ENCODE measurements at regions not wholly inside any gene's neighbourhood (a gene's known extent, or its start where the extent isn't known, plus 50 kb on each side); places are given as distances from the start of the nearest gene placed in this dataset.

DNA sequence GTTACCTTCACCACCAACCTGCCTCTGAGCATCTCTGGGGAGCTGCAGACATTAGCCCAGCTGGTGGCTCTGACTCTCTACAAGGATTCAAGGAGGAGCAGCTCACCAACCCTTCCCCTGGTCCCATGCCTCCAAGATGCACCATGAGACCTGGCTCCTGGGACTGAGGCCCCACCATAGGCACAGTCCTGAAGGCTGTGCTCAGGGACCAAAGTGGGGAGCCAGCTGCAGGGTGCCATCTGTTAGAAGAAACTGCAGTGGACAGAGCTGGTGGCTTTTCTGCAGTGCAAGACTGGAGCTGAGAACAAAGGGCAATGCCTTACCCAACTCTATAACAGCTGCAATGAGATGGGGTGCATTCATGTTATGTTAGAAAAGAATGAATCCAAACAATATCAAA lies 581.6 kb downstream of the TCERG1L start:
- no peak for DNase-seq (ENCODE audit: low read depth in 2 of 3, low spot score in 2 of 3)

DNA sequence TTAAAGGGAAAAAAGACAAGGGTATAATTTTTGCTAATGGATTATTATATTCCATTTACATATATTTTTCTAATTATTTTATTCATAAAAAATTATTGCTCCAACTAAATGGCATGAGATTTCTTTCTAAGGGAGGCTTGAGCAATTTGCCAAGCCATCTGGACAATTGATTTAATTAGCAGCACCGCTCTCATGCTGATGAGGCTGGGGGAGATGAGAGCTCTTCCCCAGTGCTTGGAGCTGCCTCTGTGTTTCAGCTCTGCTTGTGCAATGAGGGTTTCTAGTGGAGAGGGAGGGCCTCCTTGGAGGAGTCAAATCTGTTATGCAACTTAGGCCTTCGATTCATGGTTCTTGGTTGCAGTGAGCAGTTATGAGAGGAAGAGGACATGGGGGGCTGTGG lies 574.3 kb downstream of the TCERG1L start:
- no peak for DNase-seq (ENCODE audit: low read depth in 2 of 3, low spot score in 2 of 3)

DNA sequence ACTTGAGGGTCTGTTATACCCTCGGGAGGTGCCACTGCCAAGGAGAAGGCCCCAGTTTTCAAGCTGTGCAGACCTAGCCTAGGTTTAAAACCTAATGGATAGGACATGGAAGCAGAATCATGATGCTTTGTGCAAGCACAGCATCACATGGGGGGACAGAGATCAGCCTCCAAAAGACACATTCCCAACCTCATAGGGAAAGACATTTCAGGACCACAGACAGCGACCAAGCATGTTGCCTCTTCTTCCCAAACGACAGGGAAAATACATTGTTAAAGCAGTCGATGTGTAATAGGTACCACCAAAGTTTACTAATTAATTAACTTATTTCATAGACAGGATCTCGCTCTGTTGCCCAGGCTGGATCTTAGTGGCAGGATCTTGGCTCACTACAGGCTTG lies 573.9 kb downstream of the TCERG1L start:
- peak in 1 of 3 donors; percentile 26 for DNase-seq (ENCODE audit: low read depth in 2 of 3, low spot score in 2 of 3)

- DNase-seq (ENCODE audit: low read depth in 2 of 3, low spot score in 2 of 3): no peak
Measured at GRCh38 chr10:130739016-130739756, 572.3 kb downstream of the TCERG1L start.

- DNase-seq (ENCODE audit: low read depth in 2 of 3, low spot score in 2 of 3): no peak
Measured at GRCh38 chr10:130739757-130740145, 571.8 kb downstream of the TCERG1L start.

- DNase-seq (ENCODE audit: low read depth in 2 of 3, low spot score in 2 of 3): no peak
Measured at GRCh38 chr10:130740166-130740565, 571.4 kb downstream of the TCERG1L start.

DNA sequence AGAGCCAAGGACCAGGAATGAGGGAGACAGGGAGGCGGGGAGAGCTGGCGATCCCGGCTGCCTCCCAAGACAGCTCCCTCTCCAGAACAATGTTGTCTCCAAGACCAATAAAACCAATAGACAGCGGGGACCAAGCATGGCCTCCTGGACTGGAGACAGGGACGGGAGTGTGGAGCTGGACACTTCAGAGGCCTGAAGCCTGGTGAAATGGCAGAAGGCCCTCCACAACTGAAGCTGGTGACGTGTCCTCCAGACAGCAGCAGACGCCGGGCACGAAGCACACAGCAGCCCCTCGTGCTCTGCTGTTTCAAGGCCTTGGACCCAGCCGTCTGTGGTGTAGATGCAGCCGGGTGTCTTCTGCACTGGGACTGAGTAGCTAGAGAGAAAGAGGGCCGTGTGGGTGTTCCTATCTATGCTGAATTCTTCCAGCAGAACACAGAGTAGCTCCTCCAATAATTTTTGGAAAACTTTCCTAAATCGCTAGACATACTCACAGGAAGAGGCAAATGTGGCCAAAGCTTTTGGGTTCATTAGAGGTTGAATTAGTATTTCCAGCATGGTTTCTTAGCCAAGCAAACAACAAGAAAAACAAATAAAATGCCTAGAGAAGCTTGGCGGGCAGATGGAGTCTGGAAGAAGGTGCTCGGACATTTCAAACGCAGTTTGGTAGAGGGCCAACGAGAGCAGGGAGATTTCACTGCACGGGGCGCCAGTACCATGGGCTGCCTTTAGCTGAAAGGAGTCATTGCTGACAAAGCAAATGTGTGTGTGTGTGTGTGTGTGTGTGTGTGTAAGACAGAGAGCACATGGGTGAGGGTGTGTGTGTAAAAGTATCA lies 570.4 kb downstream of the TCERG1L start:
- DNase-seq (ENCODE audit: low read depth in 2 of 3, low spot score in 2 of 3): no peak

DNA sequence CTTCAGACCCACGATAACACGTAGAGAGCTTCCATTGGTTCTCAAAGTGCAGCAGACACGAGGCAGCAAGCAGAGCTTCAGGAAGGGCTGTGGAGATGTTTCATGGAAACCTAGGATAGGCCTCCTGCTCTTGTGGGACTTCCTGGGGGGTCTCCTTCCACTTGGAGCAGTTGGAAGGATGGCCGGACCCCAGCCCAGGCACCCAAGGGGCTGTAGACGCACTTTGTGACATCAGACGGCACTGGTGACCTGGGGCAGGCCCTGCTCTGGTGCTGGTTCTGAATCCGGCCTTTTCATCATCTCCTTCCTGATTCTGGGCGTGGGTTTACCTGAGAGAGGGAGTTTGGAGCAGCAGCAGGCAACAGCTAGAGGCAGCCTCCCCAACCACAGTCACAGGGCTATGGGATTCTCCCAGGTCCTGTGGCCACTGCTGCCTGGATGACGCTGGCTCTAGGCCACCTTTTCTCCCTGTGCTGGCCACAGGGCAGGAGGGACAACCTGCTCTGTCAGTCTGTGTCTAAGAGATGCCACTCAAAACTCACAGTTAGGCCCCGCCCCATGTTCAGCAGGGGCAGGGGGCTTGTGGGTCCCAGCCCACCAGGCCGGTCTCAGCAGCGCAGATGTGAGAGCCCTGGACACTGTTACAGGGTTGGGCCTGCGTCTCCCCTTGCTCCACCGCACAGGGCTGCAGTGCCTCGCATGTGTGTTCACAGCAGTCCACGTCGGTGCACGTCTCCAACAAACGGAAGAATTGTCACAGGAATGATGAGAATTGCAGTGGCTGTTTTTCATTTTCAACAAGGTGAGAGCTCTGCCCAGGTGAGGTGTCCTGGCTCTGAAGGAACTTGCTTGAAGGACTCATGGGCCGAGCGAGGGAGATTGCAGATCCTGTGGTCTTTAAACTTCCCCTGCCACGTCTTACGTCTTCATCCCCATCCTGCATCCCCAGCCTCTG lies 569.3 kb downstream of the TCERG1L start:
- DNase-seq (ENCODE audit: low read depth in 2 of 3, low spot score in 2 of 3): no peak

DNA sequence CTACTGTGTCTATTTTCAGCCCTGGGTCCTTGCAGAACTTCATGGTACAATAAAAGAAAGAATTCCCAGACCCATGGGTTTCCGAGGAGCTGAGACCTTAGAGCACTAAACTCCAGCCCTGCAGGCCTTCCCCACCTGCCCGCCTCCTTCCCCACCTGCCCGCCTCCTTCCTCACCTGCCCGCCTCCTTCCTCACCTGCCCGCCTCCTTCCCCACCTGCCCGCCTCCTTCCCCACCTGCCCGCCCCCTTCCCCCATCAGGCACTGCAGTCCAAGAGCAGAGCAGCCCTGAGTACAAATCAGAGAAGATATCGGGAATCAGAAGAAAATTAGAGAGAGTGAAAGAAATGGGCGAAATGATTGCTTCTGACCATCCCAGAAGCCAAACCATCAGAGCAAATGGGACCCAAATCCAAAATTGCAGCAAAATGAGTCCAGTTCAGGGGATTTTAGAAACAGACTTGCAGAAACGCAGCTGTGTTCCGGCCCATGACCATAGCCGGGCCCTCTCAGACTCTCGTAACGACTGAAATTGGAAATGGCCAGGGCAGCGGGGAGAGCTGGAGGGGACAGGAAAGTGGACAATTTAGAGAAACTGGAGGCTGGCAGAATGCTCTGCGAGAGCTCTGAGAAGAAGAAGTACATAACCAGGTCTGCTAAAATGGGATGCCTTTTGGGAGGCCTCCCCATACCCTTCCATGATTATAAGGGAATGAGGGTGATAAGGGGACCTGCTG lies 568.4 kb downstream of the TCERG1L start:
- no peak for DNase-seq (ENCODE audit: low read depth in 2 of 3, low spot score in 2 of 3)

DNA sequence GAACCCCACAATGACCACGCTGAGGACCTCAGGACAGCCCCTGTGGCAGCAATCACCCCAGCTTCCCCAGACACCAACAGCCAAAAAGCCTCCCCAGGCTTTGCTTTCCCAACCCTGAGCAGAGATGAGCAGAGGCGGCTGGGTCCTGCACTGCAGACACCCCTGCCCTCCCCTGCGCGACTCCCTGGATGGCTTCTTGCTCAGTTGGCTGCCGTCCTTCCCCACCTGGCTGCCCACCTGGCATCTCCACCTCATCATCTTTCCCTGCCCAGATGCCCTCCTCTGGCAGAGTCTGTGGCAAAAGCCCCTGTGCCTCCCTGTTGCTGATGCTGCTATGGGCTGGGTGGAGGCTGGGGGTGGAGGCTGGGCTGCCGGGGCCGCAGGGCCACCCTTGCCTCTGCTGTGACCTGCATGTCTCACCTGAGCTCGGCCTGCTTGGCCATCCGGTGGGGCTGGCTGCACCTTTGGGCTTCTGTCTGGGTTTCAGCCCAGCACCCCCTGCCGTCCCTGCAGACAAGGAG lies 567.7 kb downstream of the TCERG1L start:
- no peak for DNase-seq (ENCODE audit: low read depth in 2 of 3, low spot score in 2 of 3)

GRCh38 chr10:130744631-130745030 lies 566.9 kb downstream of the TCERG1L start:
- DNase-seq (ENCODE audit: low read depth in 2 of 3, low spot score in 2 of 3): no peak

GRCh38 chr10:130745251-130745650 lies 566.3 kb downstream of the TCERG1L start:
- DNase-seq (ENCODE audit: low read depth in 2 of 3, low spot score in 2 of 3): no peak

DNA sequence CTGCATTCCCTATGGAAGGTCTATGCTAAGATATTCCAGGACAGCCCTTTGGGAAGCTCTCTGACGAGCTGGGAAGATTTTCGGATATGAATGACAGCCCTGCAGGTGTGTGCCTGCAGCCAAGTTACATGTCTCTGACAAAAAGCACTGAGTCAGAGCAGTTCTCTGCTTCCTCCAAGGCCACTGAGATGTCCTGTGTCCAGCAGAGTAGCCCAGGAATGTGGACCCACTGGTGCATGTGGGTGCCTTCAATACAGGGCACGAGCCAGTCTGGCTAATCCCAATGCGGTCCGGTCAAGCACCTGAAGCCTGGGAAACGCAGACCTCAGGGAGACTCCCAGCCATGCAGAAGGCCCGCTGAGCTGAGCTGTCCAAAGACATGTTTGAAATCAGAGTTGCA lies 565.7 kb downstream of the TCERG1L start:
- no peak for DNase-seq (ENCODE audit: low read depth in 2 of 3, low spot score in 2 of 3)

DNA sequence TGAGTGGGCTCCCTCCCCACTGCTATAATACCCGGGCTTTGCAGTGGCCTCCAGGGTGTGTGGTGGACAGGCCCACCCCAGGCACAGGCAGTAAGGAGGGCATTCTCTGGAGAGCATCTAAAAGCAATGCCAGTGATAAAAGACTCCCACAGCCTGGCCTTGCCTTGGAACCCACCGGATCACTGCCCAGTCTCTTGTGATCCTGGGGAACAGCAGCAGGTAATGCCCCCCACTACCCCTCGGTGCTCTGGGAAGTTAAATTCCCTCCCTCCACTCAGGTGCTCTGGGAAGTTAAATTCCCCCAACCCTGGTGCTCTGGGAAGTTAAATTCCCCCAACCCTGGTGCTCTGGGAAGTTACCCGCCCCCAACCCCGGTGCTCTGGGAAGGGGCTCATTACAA lies 565.2 kb downstream of the TCERG1L start:
- no peak for DNase-seq (ENCODE audit: low read depth in 2 of 3, low spot score in 2 of 3)

GRCh38 chr10:130747356-130747755 lies 564.2 kb downstream of the TCERG1L start:
- DNase-seq (ENCODE audit: low read depth in 2 of 3, low spot score in 2 of 3): no peak

- DNase-seq (ENCODE audit: low read depth in 2 of 3, low spot score in 2 of 3): no peak
Measured at GRCh38 chr10:130747946-130748345, 563.6 kb downstream of the TCERG1L start.

GRCh38 chr10:130748409-130749057 lies 563.0 kb downstream of the TCERG1L start:
- no peak for DNase-seq (ENCODE audit: low read depth in 2 of 3, low spot score in 2 of 3)

DNA sequence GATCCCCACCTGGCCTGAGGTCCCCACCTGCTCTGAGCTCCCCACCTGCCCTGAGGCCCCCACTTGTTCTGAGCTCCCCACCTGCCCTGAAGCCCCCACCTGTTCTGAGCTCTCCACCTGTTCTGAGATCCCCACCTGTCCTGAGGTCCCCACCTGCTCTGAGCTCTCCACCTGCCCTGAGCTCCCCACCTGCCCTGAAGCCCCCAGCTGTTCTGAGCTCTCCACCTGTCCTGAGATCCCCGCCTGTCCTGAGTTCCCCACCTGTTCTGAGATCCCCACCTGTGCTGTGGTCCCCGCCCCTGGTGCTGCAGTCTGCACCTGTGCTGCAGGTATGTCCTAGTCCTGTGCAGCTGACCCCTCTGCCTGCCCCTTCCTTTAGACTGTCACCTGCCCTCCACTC lies 561.6 kb downstream of the TCERG1L start:
- no peak for DNase-seq (ENCODE audit: low read depth in 2 of 3, low spot score in 2 of 3)

GRCh38 chr10:130750441-130750840 lies 561.1 kb downstream of the TCERG1L start:
- DNase-seq (ENCODE audit: low read depth in 2 of 3, low spot score in 2 of 3): no peak

Data from hematopoietic multipotent progenitor cell (in vitro differentiated cells).